ENCODE measurements at regions not wholly inside any gene's neighbourhood (a gene's known extent, or its start where the extent isn't known, plus 50 kb on each side); places are given as distances from the start of the nearest gene placed in this dataset.
A peak's percentile ranks its signal among the peaks of the same experiment; 100 is the strongest.

DNA sequence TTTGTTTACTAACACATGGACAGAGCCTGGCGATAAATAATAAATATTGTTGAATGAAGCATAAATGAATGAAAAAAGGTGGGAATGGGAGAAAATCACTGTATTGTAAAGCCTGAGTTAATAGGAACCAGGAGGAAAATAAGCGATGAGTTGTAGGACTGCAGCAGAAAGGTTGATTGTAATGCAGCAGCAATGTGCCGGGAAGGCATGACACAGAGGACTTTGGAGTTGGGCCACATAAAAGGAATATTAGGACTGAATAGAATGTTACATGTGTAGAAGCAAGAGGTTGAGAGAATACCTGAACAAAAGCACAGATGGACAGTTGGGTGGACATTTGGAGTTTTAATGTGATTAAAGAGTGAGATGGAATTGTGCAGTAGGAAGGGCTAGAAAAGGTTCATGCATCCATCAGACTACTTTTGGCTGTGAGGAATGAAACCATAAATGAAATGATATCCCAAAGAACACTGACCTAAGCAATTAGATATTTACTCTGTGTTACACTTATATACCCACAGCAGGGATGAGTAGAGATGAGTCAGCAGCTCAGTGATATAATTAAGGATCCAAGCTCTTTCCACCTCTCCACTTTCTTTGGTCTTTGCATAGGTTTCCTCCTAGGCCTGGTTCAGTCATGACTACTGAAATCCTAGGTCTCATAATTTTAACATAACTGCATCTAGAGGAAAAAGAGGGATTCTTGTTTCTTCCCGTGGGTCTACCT lies 55.4 kb downstream of the CCER1 start:
- no peak for DNase-seq (ENCODE audit: low read depth in 4 of 4, low spot score in 3 of 4)

- DNase-seq (ENCODE audit: low read depth in 4 of 4, low spot score in 3 of 4): no peak
Observed at GRCh38 chr12:90897986-90898385, 57.0 kb downstream of the CCER1 start.

DNA sequence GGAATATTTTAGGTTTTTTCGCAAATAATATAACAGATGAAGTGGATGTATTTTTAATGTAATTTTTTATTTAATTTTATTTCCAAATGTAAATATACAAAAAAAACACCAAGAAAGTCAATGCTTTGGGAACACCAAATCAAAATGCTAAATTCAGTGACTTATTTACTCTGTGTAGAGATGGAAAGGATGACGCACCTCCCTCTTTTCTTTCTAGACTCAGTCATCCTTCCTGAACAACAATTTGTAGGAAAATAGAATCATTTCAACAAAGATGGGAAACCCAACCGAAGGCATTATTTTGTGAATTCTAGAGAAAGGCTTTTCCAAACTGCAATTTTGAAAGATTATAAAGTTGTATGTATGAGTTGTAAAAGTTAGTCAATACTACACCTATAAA lies 57.7 kb downstream of the CCER1 start:
- DNase-seq (ENCODE audit: low read depth in 4 of 4, low spot score in 3 of 4): no peak

DNA sequence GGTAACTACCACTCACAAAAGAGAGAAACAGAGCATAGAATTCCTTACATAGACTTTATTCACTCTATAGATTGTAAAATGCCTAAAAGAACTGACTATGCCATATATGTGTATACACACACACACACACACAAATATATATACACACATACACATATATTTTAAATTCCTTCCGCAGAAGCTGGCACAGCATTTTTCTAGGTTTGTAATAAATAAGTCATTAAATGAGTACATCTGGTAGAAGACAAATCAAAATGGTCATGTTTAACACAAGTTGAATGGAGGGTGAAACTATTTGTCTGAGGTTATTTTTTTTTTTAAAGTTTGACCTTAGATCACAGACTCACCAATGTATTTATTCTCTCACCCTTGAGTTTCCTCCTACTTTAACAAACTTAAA lies 58.2 kb downstream of the CCER1 start:
- DNase-seq (ENCODE audit: low read depth in 4 of 4, low spot score in 3 of 4): no peak

DNA sequence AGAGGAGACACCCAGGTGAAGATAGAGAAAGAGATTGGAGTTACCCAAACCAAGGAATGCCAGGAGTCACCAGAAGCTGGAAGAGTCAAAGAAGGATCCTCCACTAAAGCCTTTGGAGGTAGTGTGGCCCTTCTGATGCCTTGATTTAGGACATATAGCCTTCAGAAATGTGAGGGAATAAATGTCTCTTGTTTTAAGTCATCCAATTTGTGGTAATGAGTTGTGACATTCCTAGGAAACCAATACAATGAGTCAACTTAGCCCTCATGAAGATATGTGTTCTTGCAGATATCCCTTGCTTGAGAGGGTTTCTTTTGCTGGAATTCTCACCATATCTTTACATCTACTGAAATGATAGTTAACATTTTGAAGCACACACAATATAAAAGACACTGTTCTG lies 58.8 kb downstream of the CCER1 start:
- DNase-seq (ENCODE audit: low read depth in 4 of 4, low spot score in 3 of 4): no peak

DNA sequence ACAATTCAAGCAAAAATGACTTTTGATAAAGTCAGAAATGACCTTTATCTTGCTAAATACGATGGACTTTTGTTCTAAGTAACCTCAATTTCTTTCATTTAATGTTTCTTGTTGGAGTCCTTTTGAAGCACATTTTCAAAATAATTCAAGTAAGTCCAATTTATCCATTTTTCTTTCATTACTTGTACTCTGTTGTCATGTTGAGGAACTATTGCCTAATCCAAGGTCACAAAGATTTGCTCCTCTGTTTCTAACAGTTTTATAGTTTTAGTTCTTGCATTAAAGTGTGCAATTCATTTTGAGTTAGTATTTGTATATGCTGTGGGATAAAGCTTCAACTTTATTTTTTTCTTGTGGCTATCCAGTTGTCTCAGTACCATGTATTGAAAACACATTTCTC lies 66.7 kb downstream of the CCER1 start:
- no peak for DNase-seq (ENCODE audit: low read depth in 4 of 4, low spot score in 3 of 4)

GRCh38 chr12:90883456-90883855 lies 71.5 kb downstream of the CCER1 start:
- no peak for DNase-seq (ENCODE audit: low read depth in 4 of 4, low spot score in 3 of 4)

DNA sequence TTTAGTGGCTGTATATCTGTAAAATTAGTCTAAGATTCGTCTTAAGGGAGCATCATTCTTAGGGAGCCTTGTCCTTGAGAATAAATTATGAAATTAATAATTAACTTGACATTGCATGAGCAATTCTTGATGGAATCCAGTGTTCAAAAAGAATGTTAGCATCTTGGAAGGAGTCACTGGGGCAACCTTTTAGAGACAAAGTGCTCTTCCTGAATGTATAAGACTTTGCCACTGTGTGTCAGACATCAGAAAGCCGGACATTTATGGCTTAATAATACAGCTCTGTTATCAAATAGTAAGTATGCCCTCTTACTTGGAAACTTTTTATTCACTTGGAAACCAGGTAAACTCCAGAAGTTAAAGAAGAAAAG lies 83.3 kb downstream of the CCER1 start:
- no peak for DNase-seq (ENCODE audit: low read depth in 4 of 4, low spot score in 3 of 4)

DNA sequence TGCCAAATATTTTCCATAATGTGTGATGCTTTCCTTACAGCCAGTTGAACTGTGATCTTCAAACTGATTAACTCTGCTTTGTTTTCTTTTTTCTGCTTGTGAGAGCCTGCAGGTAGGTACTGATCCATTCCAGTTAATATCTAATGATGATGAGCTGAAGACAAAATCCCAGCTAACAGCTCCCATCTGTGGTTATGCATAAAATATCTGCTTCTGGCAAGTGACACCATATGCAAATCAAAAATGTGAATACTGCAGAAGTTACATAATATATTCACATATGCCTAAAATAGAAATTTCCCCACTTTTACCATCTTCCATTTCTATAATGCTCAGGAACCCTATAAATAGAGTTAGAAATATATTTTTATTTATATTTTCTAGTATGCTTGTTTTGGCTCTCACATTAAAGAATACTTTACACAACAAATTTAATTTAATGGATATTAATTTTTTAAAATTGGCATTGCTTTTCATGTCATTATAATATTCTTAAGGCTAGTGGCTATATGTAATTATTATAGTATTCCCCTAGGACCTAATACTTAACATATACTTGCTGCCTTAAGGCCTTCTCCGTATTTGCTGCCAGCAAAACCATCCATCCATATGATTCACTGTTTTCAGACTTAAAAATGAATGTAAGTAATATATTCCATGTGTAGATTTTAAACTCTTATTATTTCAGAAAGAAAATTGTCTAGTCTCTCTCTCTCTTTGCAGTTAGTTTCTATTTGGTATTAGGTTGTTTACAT lies 83.8 kb downstream of the CCER1 start:
- DNase-seq (ENCODE audit: low read depth in 4 of 4, low spot score in 3 of 4): no peak

DNA sequence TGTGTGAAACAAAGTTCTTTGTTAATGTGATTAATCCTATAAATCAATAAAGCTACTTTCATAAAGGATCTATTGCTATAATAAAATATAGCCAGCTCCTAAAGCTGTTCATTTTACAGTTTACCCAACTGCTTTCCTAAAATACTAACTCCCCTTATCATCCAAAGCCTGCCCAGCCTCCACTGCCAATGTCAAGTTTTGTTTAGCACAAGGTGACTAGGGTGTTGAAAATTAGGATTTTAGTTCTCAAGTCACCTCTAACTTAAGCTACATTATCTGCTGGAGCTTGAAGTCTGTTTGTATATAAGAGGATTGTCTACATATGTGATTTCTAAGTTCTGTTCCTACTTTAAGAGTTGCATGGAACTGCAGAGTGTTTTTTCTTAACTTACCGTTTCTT lies 86.3 kb downstream of the CCER1 start:
- DNase-seq (ENCODE audit: low read depth in 4 of 4, low spot score in 3 of 4): no peak

GRCh38 chr12:90859591-90859990 lies 95.4 kb downstream of the CCER1 start:
- no peak for DNase-seq (ENCODE audit: low read depth in 4 of 4, low spot score in 3 of 4)

DNA sequence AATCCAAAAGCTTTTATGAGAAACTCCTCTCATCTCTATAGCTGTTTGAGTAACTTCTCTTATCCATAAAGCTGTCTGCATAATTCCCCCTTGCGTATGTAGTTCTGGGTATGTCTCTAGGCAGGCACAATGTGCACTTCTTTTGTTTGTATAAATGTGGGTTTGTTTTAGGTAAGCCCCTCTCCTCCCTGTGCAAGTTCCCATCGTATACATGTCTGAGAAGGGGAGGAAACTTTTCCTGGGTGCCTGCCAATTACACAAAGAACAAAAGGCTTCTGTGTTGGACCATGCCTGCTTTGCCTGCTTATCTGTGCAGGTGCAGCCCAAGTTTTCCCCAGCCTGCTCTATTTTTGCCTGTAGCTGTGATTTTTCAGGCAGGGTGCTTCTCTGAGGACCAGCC lies 96.7 kb downstream of the CCER1 start:
- peak in 3 of 4 donors; percentile 18 to 34 (median 28) for DNase-seq (ENCODE audit: low read depth in 4 of 4, low spot score in 3 of 4)

DNA sequence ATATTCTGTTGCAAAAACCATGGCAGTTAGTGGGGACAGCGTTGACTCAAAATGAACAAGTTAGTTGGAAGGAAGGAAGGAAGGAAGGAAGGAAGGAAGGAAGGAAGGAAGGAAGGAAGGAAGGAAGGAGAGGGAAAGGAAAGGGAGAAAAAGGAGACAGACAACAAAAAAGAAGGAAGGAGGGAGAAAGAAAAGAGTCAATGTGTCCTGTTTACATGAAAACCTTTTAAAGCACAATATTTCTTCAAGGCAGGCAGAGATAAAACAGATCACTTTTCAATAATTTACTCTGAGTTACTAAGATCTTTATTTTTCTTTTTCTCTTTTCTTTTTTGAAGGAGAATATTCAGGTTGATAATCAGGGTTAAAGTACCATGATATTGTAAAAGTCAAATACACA lies 99.4 kb downstream of the CCER1 start:
- no peak for DNase-seq (ENCODE audit: low read depth in 4 of 4, low spot score in 3 of 4)

- DNase-seq (ENCODE audit: low read depth in 4 of 4, low spot score in 3 of 4): peak in 3 of 4 donors; percentile 23 to 33 (median 29)
Observed at GRCh38 chr12:90854136-90854689, 100.8 kb downstream of the CCER1 start.

DNA sequence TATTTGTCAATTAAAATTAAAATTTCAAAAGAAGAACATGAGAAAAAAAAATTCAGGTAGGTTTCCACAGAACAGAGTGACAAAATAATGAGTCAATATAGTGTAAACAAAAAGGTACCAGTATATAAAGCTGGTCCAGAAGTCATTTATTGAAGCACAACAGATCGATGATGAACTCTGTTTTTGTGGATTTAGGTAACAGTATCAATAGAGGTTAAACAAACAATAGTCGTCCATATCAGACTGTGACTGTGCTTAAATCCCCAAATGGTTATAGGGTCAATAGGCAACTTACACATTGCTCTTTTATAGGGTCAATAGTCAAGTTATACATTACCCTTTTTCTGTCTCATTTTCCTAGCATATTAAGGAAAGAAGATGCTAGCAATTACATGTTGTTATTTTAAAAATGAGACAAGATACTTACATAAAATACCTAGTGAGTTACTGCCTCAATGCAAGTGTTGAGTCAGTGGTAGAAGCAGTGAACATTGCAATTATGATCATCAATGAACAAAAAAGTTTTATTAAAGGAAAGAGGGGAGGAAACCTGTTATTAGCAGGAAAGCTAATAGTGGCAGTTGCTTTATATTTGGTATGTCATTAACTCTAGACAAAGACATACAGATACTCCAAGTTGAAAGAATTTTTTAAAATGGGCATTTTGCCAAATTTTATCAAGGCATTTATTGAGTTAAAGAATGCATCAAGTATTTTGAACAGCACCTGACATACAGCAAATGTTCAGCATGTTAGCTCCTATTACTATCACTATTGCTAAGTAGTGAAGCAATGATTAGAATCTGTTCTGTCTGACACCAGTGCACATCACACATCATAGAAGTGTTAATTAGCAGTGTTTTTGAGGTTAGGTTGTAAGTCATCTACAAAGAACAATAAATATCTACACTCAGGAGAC lies 102.9 kb downstream of the CCER1 start:
- DNase-seq (ENCODE audit: low read depth in 4 of 4, low spot score in 3 of 4): no peak

GRCh38 chr12:90842477-90842876 lies 112.5 kb downstream of the CCER1 start:
- DNase-seq (ENCODE audit: low read depth in 4 of 4, low spot score in 3 of 4): no peak

- no peak for DNase-seq (ENCODE audit: low read depth in 4 of 4, low spot score in 3 of 4)
Observed at GRCh38 chr12:90841336-90841735, 113.6 kb downstream of the CCER1 start.

GRCh38 chr12:90839346-90839745 lies 115.6 kb downstream of the CCER1 start:
- no peak for DNase-seq (ENCODE audit: low read depth in 4 of 4, low spot score in 3 of 4)

- no peak for DNase-seq (ENCODE audit: low read depth in 4 of 4, low spot score in 3 of 4)
Observed at GRCh38 chr12:90836689-90837088, 118.3 kb downstream of the CCER1 start.

DNA sequence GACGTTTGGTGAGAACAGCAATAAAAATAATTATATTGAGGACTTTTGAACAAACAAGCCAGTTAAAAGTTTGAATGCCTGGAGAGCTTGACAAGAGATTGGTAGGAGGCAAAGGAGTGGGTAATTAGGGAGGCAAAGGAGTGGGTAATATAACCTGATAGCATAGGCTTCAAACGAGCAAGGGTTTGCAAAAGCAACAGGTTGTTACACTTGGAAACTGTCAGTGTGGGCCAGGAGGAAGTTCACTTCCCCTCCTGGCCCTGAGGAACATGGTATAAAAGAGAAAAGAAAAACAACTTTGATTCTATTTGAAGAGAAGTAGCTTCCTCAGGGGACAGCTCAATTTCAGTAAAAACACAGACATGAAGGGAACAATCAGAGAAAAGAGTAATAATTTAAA lies 121.7 kb downstream of the CCER1 start:
- DNase-seq (ENCODE audit: low read depth in 4 of 4, low spot score in 3 of 4): no peak

- no peak for DNase-seq (ENCODE audit: low read depth in 4 of 4, low spot score in 3 of 4)
Observed at GRCh38 chr12:90832427-90832826, 122.5 kb downstream of the CCER1 start.

Measured in right renal pelvis (tissue), 4 donors.